Sigmoid colon (tissue), 6 donors: ENCODE measurements at regions not wholly inside any gene's neighbourhood (a gene's known extent, or its start where the extent isn't known, plus 50 kb on each side); places are given as distances from the start of the nearest gene placed in this dataset.

Source experiments
- DNase-seq: peaks from one replicate; pipeline ENCODE4 v3.0.0-alpha.2; 2019
- H3K27ac ChIP-seq, 4 donors: fragments of 200-600 bp; sonication (generic); one replicate each; pipeline ENCODE4 v1.5.1; 2016 to 2019; ENCODE audit warnings: mild to moderate bottlenecking in 1 of 4
- H3K27me3 ChIP-seq, 3 donors: fragments of 200-600 bp; sonication (generic); one replicate each; pipeline ENCODE4 v1.5.1; 2019; ENCODE audit warnings: mild to moderate bottlenecking in 1 of 3
- H3K36me3 ChIP-seq, 4 donors: fragments of 200-600 bp; sonication (generic); one replicate each; pipeline ENCODE4 v1.5.1; 2016 to 2019
- H3K4me1 ChIP-seq, 4 donors: fragments of 200-600 bp; sonication (generic); one replicate each; pipeline ENCODE4 v1.5.1; 2017 to 2019
- H3K4me3 ChIP-seq, 4 donors: fragments of 200-600 bp; sonication (generic); one replicate each; pipeline ENCODE4 v1.5.1; 2017 to 2019; ENCODE audit warnings: mild to moderate bottlenecking in 2 of 4, moderate library complexity in 1 of 4
- H3K9me3 ChIP-seq, 4 donors: fragments of 200-600 bp in 3 of 4; sonication (generic) in 3 of 4; one replicate each; pipeline versions ENCODE4 v1.5.1 to v1.6.1; 2013 to 2019
- CTCF ChIP-seq, 4 experiments: fragments of 450-650 bp in 3 of 4; fragments of 200-600 bp in 1 of 4; IDR thresholded peaks; one replicate each; pipeline ENCODE4 v1.5.1; 2016 to 2019; ENCODE audit warnings: antibody characterized with exemption in 4 of 4, mild to moderate bottlenecking in 3 of 4, moderate library complexity in 2 of 4
- EP300 ChIP-seq, 4 donors: sonication (generic); formaldehyde crosslinking; IDR thresholded peaks; one replicate each; pipeline ENCODE4 v1.6.1; 2017; ENCODE audit warnings: antibody characterized with exemption in 4 of 4
- POLR2A ChIP-seq, 2 donors: fragments of 450-650 bp; IDR thresholded peaks; one replicate each; pipeline ENCODE4 v1.6.1; 2016; ENCODE audit warnings: antibody characterized with exemption in 2 of 2, mild to moderate bottlenecking in 2 of 2, moderate library complexity in 2 of 2
- POLR2AphosphoS5 ChIP-seq, 4 donors: sonication (generic); formaldehyde crosslinking; IDR thresholded peaks; one replicate each; pipeline ENCODE4 v1.6.1; 2017; ENCODE audit warnings: antibody characterized with exemption in 4 of 4
- WGBS, 2 donors: extraction: QIAGEN DNeasy Blood & Tissue Kit; methylation state at CpG; one replicate each; pipeline ENCODE4 v1.1.7; 2013; 5-methylcytosine and 5-hydroxymethylcytosine counted together
- intact Hi-C: fragments of 100-400 bp; cut with DNase I; formaldehyde crosslinking; loops from one replicate; pipeline ENCODE4 v1.15.1; 2023
- donor health status: healthy with polysubstance abuse.
- donor health status: healthy.

DNA sequence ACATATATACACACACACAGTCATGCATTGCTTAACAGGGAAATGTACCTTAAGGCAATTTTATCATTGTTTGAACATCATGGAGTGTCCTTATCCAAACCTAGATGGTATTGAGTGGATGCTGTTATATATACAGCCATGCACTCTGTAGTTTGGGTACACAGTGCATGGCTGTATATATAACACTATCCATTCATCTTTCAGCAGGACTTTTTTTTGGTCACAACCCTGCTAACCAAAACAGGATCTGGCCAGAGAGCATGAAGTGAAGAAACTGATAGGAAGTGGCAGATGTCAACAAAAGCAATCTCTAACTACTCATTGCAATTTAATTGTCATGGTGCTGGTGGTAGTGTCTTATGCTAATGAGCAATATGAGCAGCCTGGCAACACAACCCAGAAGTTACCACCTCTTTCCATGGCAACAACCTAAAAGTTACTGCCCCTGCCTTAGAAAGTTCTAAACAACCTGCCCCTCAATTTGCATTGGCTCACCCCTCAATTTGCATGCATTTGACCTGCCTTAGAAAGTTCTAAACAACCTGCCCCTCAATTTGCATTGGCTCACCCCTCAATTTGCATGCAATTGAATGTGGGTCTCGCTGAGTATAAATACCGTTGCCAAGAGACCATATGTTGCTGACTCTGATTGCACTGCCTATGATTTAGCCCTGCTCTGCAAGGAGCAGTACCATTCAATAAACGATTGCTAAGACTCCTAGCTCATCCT is 434.9 kb downstream of the DSEL start:
- 60 to 76% methylated on average over 3 of the region's 3 CpGs for WGBS, 2 donors
- no peak for TF ChIP-seq POLR2AphosphoS5 (IDR thresholded peaks at IDR 0.05)
- no peak for TF ChIP-seq CTCF (IDR thresholded peaks at IDR 0.05)
- TF ChIP-seq POLR2A (IDR thresholded peaks at IDR 0.05): no peak
- TF ChIP-seq EP300 (IDR thresholded peaks at IDR 0.05): no peak
- Histone ChIP-seq H3K27ac (no peak overlapping the region), H3K36me3 (no peaks in the 10 kb centered on the region), H3K9me3 (no peaks in the 10 kb centered on the region), H3K27me3 (no peaks in the 10 kb centered on the region), H3K4me1 (no peaks in the 10 kb centered on the region), H3K4me3 (no peak overlapping the region)
- no peak for DNase-seq
- intact Hi-C loops: no loop called here

GRCh38 chr18:67080601-67081000 is 435.9 kb downstream of the DSEL start:
- DNase-seq: no peak
- WGBS, 2 donors: 75 to 79% methylated on average over 5 of the region's 5 CpGs
- intact Hi-C loops: no loop called here
- TF ChIP-seq POLR2A (IDR thresholded peaks at IDR 0.05): no peak
- TF ChIP-seq EP300 (IDR thresholded peaks at IDR 0.05): no peak
- H3K27ac ChIP-seq: no peak overlapping the region
- no peaks in the 10 kb centered on the region for H3K4me1 ChIP-seq
- no peak overlapping the region for H3K4me3 ChIP-seq
- no peaks in the 10 kb centered on the region for H3K36me3 ChIP-seq
- H3K9me3 ChIP-seq: no peaks in the 10 kb centered on the region
- no peaks in the 10 kb centered on the region for H3K27me3 ChIP-seq

DNA sequence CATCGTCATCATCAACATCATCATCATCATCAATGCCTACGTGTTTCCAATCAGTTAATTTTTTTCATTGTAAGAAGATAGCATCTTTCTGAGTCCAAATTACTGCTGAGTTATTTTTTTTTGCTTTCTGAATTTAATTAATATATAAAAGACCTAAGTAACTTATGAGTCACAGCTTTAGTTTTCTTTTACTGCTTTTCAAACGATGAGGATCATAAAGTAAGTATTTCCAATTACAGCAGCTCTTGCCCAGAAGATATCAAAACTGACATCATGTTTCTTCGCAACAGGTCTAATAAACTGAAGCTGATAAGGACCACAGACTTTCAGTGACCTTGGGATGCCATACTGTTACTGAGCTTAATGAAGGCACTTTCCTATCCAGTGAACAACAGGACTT is 442.2 kb downstream of the DSEL start:
- no peaks in the 10 kb centered on the region for H3K9me3 ChIP-seq
- H3K27ac ChIP-seq: no peak overlapping the region
- no peak for TF ChIP-seq EP300 (IDR thresholded peaks at IDR 0.05)
- no peak for TF ChIP-seq POLR2A (IDR thresholded peaks at IDR 0.05)
- H3K4me3 ChIP-seq: no peak overlapping the region
- DNase-seq: no peak
- WGBS, 2 donors: 35 to 39% methylated on average over 4 of the region's 4 CpGs
- no peaks in the 10 kb centered on the region for H3K4me1 ChIP-seq
- H3K27me3 ChIP-seq: no peaks in the 10 kb centered on the region
- intact Hi-C loops: no loop called here
- no peaks in the 10 kb centered on the region for H3K36me3 ChIP-seq

- TF ChIP-seq POLR2A (IDR thresholded peaks at IDR 0.05) (no peak), CTCF (IDR thresholded peaks at IDR 0.05) (no peak), POLR2AphosphoS5 (IDR thresholded peaks at IDR 0.05) (no peak), EP300 (IDR thresholded peaks at IDR 0.05) (no peak)
Observed at GRCh38 chr18:67072791-67073190, 443.7 kb downstream of the DSEL start.

GRCh38 chr18:67068608-67069007 is 447.9 kb downstream of the DSEL start:
- Histone ChIP-seq H3K4me1 (no peaks in the 10 kb centered on the region), H3K4me3 (no peak overlapping the region), H3K36me3 (no peaks in the 10 kb centered on the region), H3K9me3 (no peaks in the 10 kb centered on the region), H3K27ac (no peak overlapping the region), H3K27me3 (no peaks in the 10 kb centered on the region)
- no peak for DNase-seq
- no peak for TF ChIP-seq POLR2A (IDR thresholded peaks at IDR 0.05)
- TF ChIP-seq POLR2AphosphoS5 (IDR thresholded peaks at IDR 0.05): no peak
- no peak for TF ChIP-seq CTCF (IDR thresholded peaks at IDR 0.05)
- no peak for TF ChIP-seq EP300 (IDR thresholded peaks at IDR 0.05)
- WGBS, 2 donors: 42 to 80% methylated on average over 2 of the region's 2 CpGs
- intact Hi-C loops: no loop called here

More at GRCh38 chr18:67072791-67073190, 443.7 kb downstream of the DSEL start:
- 39 to 58% methylated on average over 2 of the region's 2 CpGs for WGBS, 2 donors
- no peak for DNase-seq
- Histone ChIP-seq H3K4me1 (no peaks in the 10 kb centered on the region), H3K36me3 (no peaks in the 10 kb centered on the region), H3K4me3 (no peak overlapping the region), H3K9me3 (no peaks in the 10 kb centered on the region), H3K27ac (no peak overlapping the region), H3K27me3 (no peaks in the 10 kb centered on the region)
- intact Hi-C loops: no loop called here

DNA sequence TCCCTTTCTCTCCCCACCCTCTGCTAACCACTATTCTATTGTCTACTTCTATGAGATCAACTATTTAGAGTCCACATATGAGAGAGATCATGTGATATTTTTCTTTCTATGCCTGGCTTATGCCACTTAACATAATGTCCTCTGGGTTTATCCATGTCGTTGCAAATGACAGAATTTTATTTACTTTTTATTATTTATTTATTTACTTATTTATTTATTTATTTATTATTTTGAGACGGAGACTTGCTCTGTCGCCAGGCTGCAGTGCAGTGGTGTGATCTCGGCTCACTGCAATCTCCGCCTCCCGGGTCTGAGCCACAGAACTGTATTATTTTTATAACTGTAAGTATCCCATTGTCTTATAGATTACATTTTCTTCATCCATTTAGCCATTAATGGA is 443.4 kb upstream of the CDH19 start:
- Histone ChIP-seq H3K4me1 (no peaks in the 10 kb centered on the region), H3K36me3 (no peaks in the 10 kb centered on the region), H3K27me3 (no peaks in the 10 kb centered on the region), H3K27ac (no peak overlapping the region), H3K9me3 (no peaks in the 10 kb centered on the region), H3K4me3 (no peak overlapping the region)
- WGBS, 2 donors: 79 to 87% methylated on average over 6 of the region's 6 CpGs
- DNase-seq: no peak
- TF ChIP-seq POLR2AphosphoS5 (IDR thresholded peaks at IDR 0.05) (no peak), EP300 (IDR thresholded peaks at IDR 0.05) (no peak), CTCF (IDR thresholded peaks at IDR 0.05) (no peak), POLR2A (IDR thresholded peaks at IDR 0.05) (no peak)
- intact Hi-C loops: no loop called here
